Liver (tissue), 8 donors: ENCODE measurements at regions not wholly inside any gene's neighbourhood (a gene's known extent, or its start where the extent isn't known, plus 50 kb on each side); places are given as distances from the start of the nearest gene placed in this dataset.

Experiments used
- DNase-seq: peaks from one replicate; pipeline ENCODE4 v3.0.0-alpha.2; 2017; ENCODE audit warnings: low spot score
- H3K27ac ChIP-seq, 2 donors: one replicate each; pipeline ENCODE4 v1.7.0; 2013; ENCODE audit warnings: inconsistent platforms in 2 of 2, low read length in 2 of 2, control low read depth in 1 of 2, low read depth in 1 of 2, mild to moderate bottlenecking in 1 of 2
- H3K27me3 ChIP-seq, 4 donors: one replicate each; pipeline versions ENCODE4 v1.6.1 to v1.7.0; 2013; ENCODE audit warnings: low read length in 3 of 4, inconsistent platforms in 1 of 4, mild to moderate bottlenecking in 1 of 4, moderate library complexity in 1 of 4; ENCODE audit not compliant: control insufficient read depth in 4 of 4, insufficient read depth in 4 of 4
- H3K36me3 ChIP-seq, 4 donors: one replicate each; pipeline versions ENCODE4 v1.6.1 to v1.7.0; 2013; ENCODE audit warnings: low read length in 3 of 4, mild to moderate bottlenecking in 3 of 4, low read depth in 1 of 4, moderate library complexity in 1 of 4; ENCODE audit not compliant: control insufficient read depth in 4 of 4, insufficient read depth in 3 of 4
- H3K4me1 ChIP-seq, 4 donors: one replicate each; pipeline versions ENCODE4 v1.6.1 to v1.7.0; 2013; ENCODE audit warnings: low read length in 3 of 4, mild to moderate bottlenecking in 3 of 4, moderate library complexity in 1 of 4; ENCODE audit not compliant: control insufficient read depth in 4 of 4, insufficient read depth in 4 of 4
- H3K4me3 ChIP-seq, 3 donors: one replicate each; pipeline versions ENCODE4 v1.6.1 to v1.7.0; 2013; ENCODE audit warnings: low read length in 3 of 3, control low read depth in 1 of 3, low read depth in 1 of 3, mild to moderate bottlenecking in 1 of 3
- H3K9ac ChIP-seq, 2 donors: one replicate each; pipeline ENCODE4 v1.7.0; 2013; ENCODE audit warnings: low read length in 2 of 2, mild to moderate bottlenecking in 2 of 2, moderate library complexity in 2 of 2, control low read depth in 1 of 2, low read depth in 1 of 2
- H3K9me3 ChIP-seq, 4 donors: one replicate each; pipeline versions ENCODE4 v1.6.1 to v1.7.0; 2013; ENCODE audit warnings: low read length in 3 of 4; ENCODE audit not compliant: control insufficient read depth in 4 of 4
- ATF3 ChIP-seq: IDR thresholded peaks from 2 replicates; pipeline ENCODE4 v1.6.1; 2016; ENCODE audit warnings: antibody characterized with exemption
- CTCF ChIP-seq: fragments of 150-350 bp; IDR thresholded peaks from 2 replicates; pipeline ENCODE4 v1.5.1; 2017; ENCODE audit warnings: improper control_type of control experiment, low read depth, low read length; ENCODE audit not compliant: missing input control
- EGR1 ChIP-seq, 2 donors: IDR thresholded peaks; 2 replicates each; pipeline ENCODE4 v1.6.1; 2016 to 2018; ENCODE audit warnings: antibody characterized with exemption in 2 of 2, low read depth in 2 of 2
- FOXA1 ChIP-seq: IDR thresholded peaks from 2 replicates; pipeline ENCODE4 v1.6.1; 2016; ENCODE audit warnings: antibody characterized with exemption
- FOXA2 ChIP-seq: IDR thresholded peaks from 2 replicates; pipeline ENCODE4 v1.6.1; 2016; ENCODE audit warnings: antibody characterized with exemption
- GABPA ChIP-seq, 2 donors: IDR thresholded peaks in 1 of 2; conservative IDR thresholded peaks in 1 of 2; 2 replicates each; pipeline ENCODE4 v1.6.1; 2016; ENCODE audit warnings: antibody characterized with exemption in 2 of 2, mild to moderate bottlenecking in 1 of 2, moderate library complexity in 1 of 2
- HNF4A ChIP-seq, 2 donors: conservative IDR thresholded peaks; 2 replicates each; pipeline ENCODE4 v1.6.1; 2016; ENCODE audit warnings: antibody characterized with exemption in 2 of 2, mild to moderate bottlenecking in 2 of 2
- HNF4G ChIP-seq: IDR thresholded peaks from 2 replicates; pipeline ENCODE4 v1.6.1; 2016; ENCODE audit warnings: antibody characterized with exemption
- JUND ChIP-seq, 2 donors: IDR thresholded peaks; 2 replicates each; pipeline ENCODE4 v1.6.1; 2016; ENCODE audit warnings: antibody characterized with exemption in 2 of 2
- MAX ChIP-seq: IDR thresholded peaks from 2 replicates; pipeline ENCODE4 v1.6.1; 2016; ENCODE audit warnings: antibody characterized with exemption
- NR2F2 ChIP-seq: IDR thresholded peaks from 2 replicates; pipeline ENCODE4 v1.6.1; 2016; ENCODE audit warnings: antibody characterized with exemption
- RAD21 ChIP-seq, 2 donors: IDR thresholded peaks; 2 replicates each; pipeline ENCODE4 v1.6.1; 2016; ENCODE audit warnings: antibody characterized with exemption in 2 of 2, mild to moderate bottlenecking in 2 of 2
- REST ChIP-seq: IDR thresholded peaks from 2 replicates; pipeline ENCODE4 v1.6.1; 2016; ENCODE audit warnings: antibody characterized with exemption, mild to moderate bottlenecking
- RXRA ChIP-seq, 2 donors: IDR thresholded peaks; 2 replicates each; pipeline ENCODE4 v1.6.1; 2017 to 2018; ENCODE audit warnings: antibody characterized with exemption in 2 of 2, mild to moderate bottlenecking in 1 of 2
- SP1 ChIP-seq: IDR thresholded peaks from 2 replicates; pipeline ENCODE4 v1.6.1; 2018; ENCODE audit warnings: antibody characterized with exemption, mild to moderate bottlenecking
- TAF1 ChIP-seq: conservative IDR thresholded peaks from 2 replicates; pipeline ENCODE4 v1.6.1; 2016; ENCODE audit warnings: antibody characterized with exemption, mild to moderate bottlenecking
- YY1 ChIP-seq: IDR thresholded peaks from 2 replicates; pipeline ENCODE4 v1.6.1; 2016; ENCODE audit warnings: antibody characterized with exemption, mild to moderate bottlenecking
- ZBTB33 ChIP-seq: IDR thresholded peaks from 2 replicates; pipeline ENCODE4 v1.6.1; 2016; ENCODE audit warnings: antibody characterized with exemption
- WGBS: extraction: QIAGEN DNeasy Blood & Tissue Kit; methylation state at CpG from one replicate; pipeline ENCODE4 v1.1.7; 2013; 5-methylcytosine and 5-hydroxymethylcytosine counted together
- donor health status: healthy.
- donor health status: healthy.
- donor health status: healthy.
- donor health status: healthy.
- donor health status: healthy.

- TF ChIP-seq NR2F2 = no peak
- TF ChIP-seq RAD21 (IDR thresholded peaks at IDR 0.05) = no peak
- TF ChIP-seq MAX = no peak
- no peak for TF ChIP-seq YY1
- no peak for TF ChIP-seq CTCF
- H3K9ac ChIP-seq = no peak overlapping the region
- DNase-seq = no peak
- H3K9me3 ChIP-seq = no peaks in the 10 kb centered on the region
- H3K4me3 ChIP-seq = no peak overlapping the region
- H3K36me3 ChIP-seq = no peaks in the 10 kb centered on the region
- no peak overlapping the region for H3K27ac ChIP-seq
- 88% methylated on average over 4 of the region's 4 CpGs for WGBS
- no peaks in the 10 kb centered on the region for H3K27me3 ChIP-seq
- no peaks in the 10 kb centered on the region for H3K4me1 ChIP-seq
Observed at GRCh38 chr3:146888176-146888575, 283.0 kb upstream of the PLSCR5 start.

GRCh38 chr3:146884721-146885120 is 279.6 kb upstream of the PLSCR5 start:
- Histone ChIP-seq H3K9ac (no peak overlapping the region), H3K36me3 (no peaks in the 10 kb centered on the region), H3K9me3 (no peaks in the 10 kb centered on the region), H3K27me3 (no peaks in the 10 kb centered on the region), H3K27ac (no peak overlapping the region), H3K4me3 (no peak overlapping the region), H3K4me1 (no peaks in the 10 kb centered on the region)
- 74% methylated on average over 4 of the region's 4 CpGs for WGBS
- DNase-seq = no peak
- TF ChIP-seq NR2F2 = no peak
- TF ChIP-seq TAF1 = no peak
- TF ChIP-seq ZBTB33 = no peak
- no peak for TF ChIP-seq RAD21 (IDR thresholded peaks at IDR 0.05)
- TF ChIP-seq HNF4G = no peak
- no peak for TF ChIP-seq CTCF
- no peak for TF ChIP-seq GABPA (IDR thresholded peaks at IDR 0.05 in 1 of 2, conservative IDR thresholded peaks at IDR 0.05 in 1 of 2)
- TF ChIP-seq EGR1 (IDR thresholded peaks at IDR 0.05; ENCODE audit: low read depth in 2 of 2) = no peak
- no peak for TF ChIP-seq ATF3
- no peak for TF ChIP-seq MAX
- TF ChIP-seq RXRA (IDR thresholded peaks at IDR 0.05) = no peak
- TF ChIP-seq JUND (IDR thresholded peaks at IDR 0.05) = no peak
- TF ChIP-seq REST = no peak
- no peak for TF ChIP-seq FOXA2
- no peak for TF ChIP-seq YY1
- no peak for TF ChIP-seq FOXA1
- TF ChIP-seq HNF4A (conservative IDR thresholded peaks at IDR 0.05) = no peak
- no peak for TF ChIP-seq SP1
